Keratinocyte (primary cell): ENCODE measurements at regions not wholly inside any gene's neighbourhood (a gene's known extent, or its start where the extent isn't known, plus 50 kb on each side); places are given as distances from the start of the nearest gene placed in this dataset.

ENCODE experiments used
- CTCF ChIP-seq, 3 experiments: IDR thresholded peaks in 1 of 3; conservative IDR thresholded peaks in 1 of 3; optimal IDR thresholded peaks in 1 of 3; 2 replicates in 2 of 3; 3 replicates in 1 of 3; pipeline versions ENCODE3 to v1.5.1; 2011; ENCODE audit warnings: low read length in 3 of 3, mild to moderate bottlenecking in 3 of 3, moderate library complexity in 2 of 3, control low read depth in 1 of 3, inconsistent platforms in 1 of 3; ENCODE audit not compliant: insufficient read depth in 2 of 3; ENCODE audit errors: extremely low read depth in 1 of 3
- EZH2 ChIP-seq: IDR thresholded peaks from one replicate; pipeline ENCODE4 v1.6.1; 2012; ENCODE audit warnings: inconsistent platforms, mild to moderate bottlenecking, low read length, moderate library complexity

- TF ChIP-seq CTCF (optimal IDR thresholded peaks at IDR 0.05 in 1 of 3, IDR thresholded peaks at IDR 0.05 in 1 of 3, conservative IDR thresholded peaks at IDR 0.05 in 1 of 3; ENCODE audit: extremely low read depth in 1 of 3, insufficient read depth in 2 of 3, low read length in 3 of 3): no peak
- TF ChIP-seq EZH2: no peak
Observed at GRCh38 chr14:101687756-101688546, 73.6 kb upstream of the PPP2R5C start.
